WTC11 (cell line): ENCODE measurements at regions not wholly inside any gene's neighbourhood (a gene's known extent, or its start where the extent isn't known, plus 50 kb on each side); places are given as distances from the start of the nearest gene placed in this dataset.

Experiments
- ATAC-seq: fragments of 200-7000 bp; cut with Tn5 transposase; 2 replicates; pipeline ENCODE4 v1.10.0; 2021; ENCODE audit warnings: mild to moderate bottlenecking, moderate library complexity
- CTCF ChIA-PET: fragments of 300-600 bp; sonication (Branson Sonifier 250); formaldehyde crosslinking; loops from one replicate; lab custom pipeline; 2021; ENCODE audit warnings: antibody characterized with exemption; lab: Charles Lee
- POLR2A ChIA-PET: fragments of 350-600 bp; sonication (Branson Sonifier 250); formaldehyde crosslinking; loops from one replicate; lab custom pipeline; 2021; ENCODE audit warnings: antibody characterized with exemption; lab: Charles Lee
- DNase-seq: peaks from one replicate; pipeline ENCODE4 v3.0.0; 2021; ENCODE audit warnings: low spot score
- H3K27ac Mint-ChIP-seq: 2 replicates; pipeline ENCODE4 v1.8.0; 2021; ENCODE audit warnings: mixed read lengths
- H3K27me3 Mint-ChIP-seq: 2 replicates; pipeline ENCODE4 v1.8.0; 2021; ENCODE audit warnings: low read depth, mild to moderate bottlenecking, moderate library complexity, mixed read lengths
- H3K36me3 Mint-ChIP-seq: 2 replicates; pipeline ENCODE4 v1.8.0; 2021; ENCODE audit warnings: mixed read lengths
- H3K4me1 Mint-ChIP-seq: 2 replicates; pipeline ENCODE4 v1.8.0; 2022; ENCODE audit warnings: mixed read lengths
- H3K4me3 Mint-ChIP-seq: 2 replicates; pipeline ENCODE4 v1.8.0; 2021; ENCODE audit warnings: mild to moderate bottlenecking, moderate library complexity, mixed read lengths
- H3K9me3 Mint-ChIP-seq: 2 replicates; pipeline ENCODE4 v1.8.0; 2021; ENCODE audit warnings: mixed read lengths
- CREM ChIP-seq: sonication (generic); formaldehyde crosslinking; IDR thresholded peaks from 2 replicates; pipeline ENCODE4 v1.8.1; 2022; ENCODE audit warnings: mild to moderate bottlenecking, missing genetic modification reagents, moderate library complexity
- EMX1 ChIP-seq: fragments of 250-450 bp; sonication (Bioruptor Pico); IDR thresholded peaks from 2 replicates; pipeline ENCODE4 v1.8.0; 2021; ENCODE audit warnings: mild to moderate bottlenecking
- FOXK1 ChIP-seq: sonication (generic); formaldehyde crosslinking; IDR thresholded peaks from 2 replicates; pipeline ENCODE4 v1.8.0; 2022; ENCODE audit warnings: mild to moderate bottlenecking, moderate library complexity, missing genetic modification reagents
- GABPB1 ChIP-seq: sonication (generic); formaldehyde crosslinking; IDR thresholded peaks from 2 replicates; pipeline ENCODE4 v1.8.1; 2023; ENCODE audit warnings: mild to moderate bottlenecking, missing genetic modification reagents
- GRHL2 ChIP-seq: fragments of 250-450 bp; sonication (Bioruptor Pico); IDR thresholded peaks from 2 replicates; pipeline ENCODE4 v1.8.0; 2022; ENCODE audit warnings: mild to moderate bottlenecking, moderate library complexity; ENCODE audit not compliant: insufficient replicate concordance, severe bottlenecking
- HMGXB4 ChIP-seq: sonication (generic); formaldehyde crosslinking; IDR thresholded peaks from 2 replicates; pipeline ENCODE4 v1.8.1; 2023; ENCODE audit warnings: mild to moderate bottlenecking, moderate library complexity, missing genetic modification reagents
- IRF2 ChIP-seq: sonication (generic); formaldehyde crosslinking; IDR thresholded peaks from 2 replicates; pipeline ENCODE4 v1.8.0; 2022; ENCODE audit warnings: low read depth, missing genetic modification reagents, borderline replicate concordance
- MLX ChIP-seq: sonication (generic); formaldehyde crosslinking; IDR thresholded peaks from 2 replicates; pipeline ENCODE4 v1.8.1; 2023; ENCODE audit warnings: mild to moderate bottlenecking, missing genetic modification reagents, moderate library complexity
- NFE2L1 ChIP-seq: sonication (generic); formaldehyde crosslinking; IDR thresholded peaks from 2 replicates; pipeline ENCODE4 v1.8.1; 2023; ENCODE audit warnings: missing genetic modification reagents
- NR1H2 ChIP-seq: sonication (generic); formaldehyde crosslinking; IDR thresholded peaks from 2 replicates; pipeline ENCODE4 v1.9.0; 2021; ENCODE audit warnings: mild to moderate bottlenecking, moderate library complexity, missing genetic modification reagents
- NR3C1 ChIP-seq: sonication (generic); formaldehyde crosslinking; conservative IDR thresholded peaks from 2 replicates; pipeline ENCODE4 v1.8.1; 2023; ENCODE audit warnings: low read depth, mild to moderate bottlenecking, missing genetic modification reagents
- PRDM15 ChIP-seq: sonication (generic); formaldehyde crosslinking; IDR thresholded peaks from 2 replicates; pipeline ENCODE4 v1.8.0; 2022; ENCODE audit warnings: missing genetic modification reagents
- PREB ChIP-seq: sonication (generic); formaldehyde crosslinking; IDR thresholded peaks from 2 replicates; pipeline ENCODE4 v1.8.1; 2022; ENCODE audit warnings: mild to moderate bottlenecking, missing genetic modification reagents, moderate library complexity, borderline replicate concordance
- RELA ChIP-seq: sonication (generic); formaldehyde crosslinking; IDR thresholded peaks from 2 replicates; pipeline ENCODE4 v1.8.1; 2022; ENCODE audit warnings: missing genetic modification reagents, mild to moderate bottlenecking, borderline replicate concordance
- SOX15 ChIP-seq: fragments of 250-450 bp; sonication (Bioruptor Pico); IDR thresholded peaks from 2 replicates; pipeline ENCODE4 v1.9.0; 2021; ENCODE audit warnings: mild to moderate bottlenecking
- STAT6 ChIP-seq: sonication (generic); formaldehyde crosslinking; conservative IDR thresholded peaks from 2 replicates; pipeline ENCODE4 v1.8.1; 2023; ENCODE audit warnings: mild to moderate bottlenecking, low read depth, missing genetic modification reagents, moderate library complexity
- ZNF281 ChIP-seq: sonication (generic); formaldehyde crosslinking; IDR thresholded peaks from 2 replicates; pipeline ENCODE4 v1.8.0; 2023; ENCODE audit warnings: mild to moderate bottlenecking, missing genetic modification reagents
- ZNF396 ChIP-seq: fragments of 250-450 bp; sonication (Bioruptor Pico); IDR thresholded peaks from 2 replicates; pipeline ENCODE4 v1.8.0; 2021; ENCODE audit warnings: mild to moderate bottlenecking, moderate library complexity, borderline replicate concordance

- TF ChIP-seq GRHL2 (CRISPR knock-in tag) (no peak), IRF2 (CRISPR knock-in tag) (no peak), NR3C1 (no peak), NFE2L1 (no peak), MLX (no peak), PREB (CRISPR knock-in tag) (no peak), GABPB1 (CRISPR knock-in tag) (no peak), SOX15 (CRISPR knock-in tag) (no peak), EMX1 (CRISPR knock-in tag) (no peak)
- TF ChIP-seq, all 79 proteins: peak for 0
Measured at GRCh38 chr7:13829914-13830900, 159.3 kb downstream of the ETV1 start (continued).

- POLR2A ChIA-PET: no interaction called here
- Mint-ChIP-seq H3K4me3 (no peak overlapping the region), H3K9me3 (no peaks in the 10 kb centered on the region), H3K36me3 (no peaks in the 10 kb centered on the region), H3K27ac (no peak overlapping the region), H3K4me1 (peaks cover 39% of the 10 kb centered on the region), H3K27me3 (no peaks in the 10 kb centered on the region)
- no peak for ATAC-seq
- CTCF ChIA-PET: no interaction called here
- TF ChIP-seq NR1H2 (CRISPR knock-in tag): no peak
- no peak for TF ChIP-seq FOXK1 (CRISPR knock-in tag)
- no peak for TF ChIP-seq ZNF281 (CRISPR knock-in tag)
- TF ChIP-seq CREM (CRISPR knock-in tag): no peak
- no peak for TF ChIP-seq RELA (CRISPR knock-in tag)
- no peak for TF ChIP-seq SOX15 (CRISPR knock-in tag)
- no peak for TF ChIP-seq PRDM15
- no peak for TF ChIP-seq STAT6
- no peak for TF ChIP-seq HMGXB4 (CRISPR knock-in tag)
- no peak for TF ChIP-seq ZNF396
- TF ChIP-seq IRF2 (CRISPR knock-in tag): no peak
- no peak for DNase-seq
Measured at GRCh38 chr7:13832346-13832745, 157.1 kb downstream of the ETV1 start.
